ENCODE measurements at regions not wholly inside any gene's neighbourhood (a gene's known extent, or its start where the extent isn't known, plus 50 kb on each side); places are given as distances from the start of the nearest gene placed in this dataset.
A peak's percentile ranks its signal among the peaks of the same experiment; 100 is the strongest.
"Not testable (repeated sequence)": the region's sequence is repeated elsewhere in the genome, so short reads cannot be mapped to it uniquely, and the experiment has no call there.

DNA sequence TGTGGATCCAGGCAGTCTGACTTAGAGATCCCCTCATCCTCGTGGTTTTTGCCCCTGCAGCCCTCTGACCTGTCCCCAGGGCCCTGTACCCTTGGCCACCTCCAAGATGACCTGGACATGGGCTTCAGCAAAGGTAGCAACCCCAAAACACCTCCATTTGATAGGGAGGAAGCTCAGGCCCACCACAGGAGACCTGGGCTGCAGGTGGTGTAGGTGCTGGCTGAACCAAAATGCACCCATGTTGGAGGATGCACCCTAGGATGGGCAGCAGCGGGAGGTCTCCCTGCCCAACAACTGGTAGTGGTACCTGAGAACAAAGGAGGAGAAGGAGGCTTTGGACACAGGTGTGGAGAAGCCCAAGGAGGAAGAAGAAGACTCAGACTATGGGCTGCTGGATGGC is 188.7 kb downstream of the ZNF716 start:
- DNase-seq (ENCODE audit: low spot score): peak; percentile 40
- Histone ChIP-seq H3K4me1 (no peaks in the 10 kb centered on the region), H3K9me3 (no peaks in the 10 kb centered on the region), H3K27me3 (no peaks in the 10 kb centered on the region), H3K27ac (no peak overlapping the region), H3K4me3 (no peak overlapping the region), H3K36me3 (no peaks in the 10 kb centered on the region)
- TF ChIP-seq, protein P1, sequence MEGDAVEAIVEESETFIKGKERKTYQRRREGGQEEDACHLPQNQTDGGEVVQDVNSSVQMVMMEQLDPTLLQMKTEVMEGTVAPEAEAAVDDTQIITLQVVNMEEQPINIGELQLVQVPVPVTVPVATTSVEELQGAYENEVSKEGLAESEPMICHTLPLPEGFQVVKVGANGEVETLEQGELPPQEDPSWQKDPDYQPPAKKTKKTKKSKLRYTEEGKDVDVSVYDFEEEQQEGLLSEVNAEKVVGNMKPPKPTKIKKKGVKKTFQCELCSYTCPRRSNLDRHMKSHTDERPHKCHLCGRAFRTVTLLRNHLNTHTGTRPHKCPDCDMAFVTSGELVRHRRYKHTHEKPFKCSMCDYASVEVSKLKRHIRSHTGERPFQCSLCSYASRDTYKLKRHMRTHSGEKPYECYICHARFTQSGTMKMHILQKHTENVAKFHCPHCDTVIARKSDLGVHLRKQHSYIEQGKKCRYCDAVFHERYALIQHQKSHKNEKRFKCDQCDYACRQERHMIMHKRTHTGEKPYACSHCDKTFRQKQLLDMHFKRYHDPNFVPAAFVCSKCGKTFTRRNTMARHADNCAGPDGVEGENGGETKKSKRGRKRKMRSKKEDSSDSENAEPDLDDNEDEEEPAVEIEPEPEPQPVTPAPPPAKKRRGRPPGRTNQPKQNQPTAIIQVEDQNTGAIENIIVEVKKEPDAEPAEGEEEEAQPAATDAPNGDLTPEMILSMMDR (IDR thresholded peaks at IDR 0.05): no peak

DNA sequence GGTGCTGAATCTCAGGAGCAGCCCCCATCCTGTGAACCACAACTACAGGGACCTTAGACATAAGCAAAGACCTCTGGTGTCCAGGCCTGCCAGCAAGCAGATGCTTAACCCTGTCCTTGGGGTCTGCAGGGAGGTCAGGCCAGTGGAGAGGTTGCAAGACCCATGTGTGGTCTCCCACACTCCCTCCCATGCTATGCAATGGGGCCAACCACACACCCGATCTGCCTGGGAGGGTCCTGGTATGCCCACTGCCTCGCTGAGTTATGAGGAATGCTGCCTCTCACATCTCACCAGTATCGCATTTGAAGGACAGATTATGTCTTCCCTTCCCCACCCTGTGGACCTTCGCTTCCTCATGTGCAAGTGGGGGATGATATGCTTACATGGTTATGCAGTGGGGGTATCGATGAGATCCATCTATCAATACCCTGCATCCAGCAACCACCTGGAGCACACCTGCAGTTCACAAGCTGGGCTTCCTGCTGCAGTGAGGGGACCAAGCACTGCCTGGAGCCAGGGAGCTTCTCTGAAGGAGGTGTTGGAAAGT is 191.6 kb downstream of the ZNF716 start:
- Histone ChIP-seq H3K4me3 (no peak overlapping the region), H3K36me3 (no peaks in the 10 kb centered on the region), H3K27me3 (no peaks in the 10 kb centered on the region), H3K27ac (no peak overlapping the region), H3K9me3 (no peaks in the 10 kb centered on the region), H3K4me1 (no peaks in the 10 kb centered on the region)
- DNase-seq (ENCODE audit: low spot score): no peak
- TF ChIP-seq, protein P1 (IDR thresholded peaks at IDR 0.05): no peak

DNA sequence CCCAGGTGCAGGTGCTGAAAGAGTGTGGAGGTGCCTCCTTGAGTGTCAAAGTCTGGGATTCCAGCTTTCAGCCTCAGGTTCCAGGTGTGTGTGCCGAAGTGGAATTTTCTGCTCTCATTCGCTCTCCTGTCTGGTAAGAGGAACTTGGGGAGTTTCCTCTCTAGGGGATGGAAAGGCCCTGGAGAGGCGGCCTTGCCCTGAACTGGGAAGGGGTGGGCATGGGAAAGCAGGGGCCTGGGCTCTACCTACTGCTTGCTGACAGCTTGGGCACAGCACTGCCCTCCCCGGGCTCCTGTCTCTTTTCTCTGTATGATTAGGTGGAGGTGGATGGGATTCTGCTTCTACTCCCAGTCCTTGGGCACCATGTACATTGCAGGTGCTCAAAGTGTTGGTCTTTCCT is 192.8 kb downstream of the ZNF716 start:
- TF ChIP-seq, protein P1 (IDR thresholded peaks at IDR 0.05): no peak
- H3K4me1 ChIP-seq: no peaks in the 10 kb centered on the region
- H3K27ac ChIP-seq: no peak overlapping the region
- H3K36me3 ChIP-seq: no peaks in the 10 kb centered on the region
- H3K9me3 ChIP-seq: no peaks in the 10 kb centered on the region
- H3K27me3 ChIP-seq: no peaks in the 10 kb centered on the region
- H3K4me3 ChIP-seq: no peak overlapping the region
- no peak for DNase-seq (ENCODE audit: low spot score)

DNA sequence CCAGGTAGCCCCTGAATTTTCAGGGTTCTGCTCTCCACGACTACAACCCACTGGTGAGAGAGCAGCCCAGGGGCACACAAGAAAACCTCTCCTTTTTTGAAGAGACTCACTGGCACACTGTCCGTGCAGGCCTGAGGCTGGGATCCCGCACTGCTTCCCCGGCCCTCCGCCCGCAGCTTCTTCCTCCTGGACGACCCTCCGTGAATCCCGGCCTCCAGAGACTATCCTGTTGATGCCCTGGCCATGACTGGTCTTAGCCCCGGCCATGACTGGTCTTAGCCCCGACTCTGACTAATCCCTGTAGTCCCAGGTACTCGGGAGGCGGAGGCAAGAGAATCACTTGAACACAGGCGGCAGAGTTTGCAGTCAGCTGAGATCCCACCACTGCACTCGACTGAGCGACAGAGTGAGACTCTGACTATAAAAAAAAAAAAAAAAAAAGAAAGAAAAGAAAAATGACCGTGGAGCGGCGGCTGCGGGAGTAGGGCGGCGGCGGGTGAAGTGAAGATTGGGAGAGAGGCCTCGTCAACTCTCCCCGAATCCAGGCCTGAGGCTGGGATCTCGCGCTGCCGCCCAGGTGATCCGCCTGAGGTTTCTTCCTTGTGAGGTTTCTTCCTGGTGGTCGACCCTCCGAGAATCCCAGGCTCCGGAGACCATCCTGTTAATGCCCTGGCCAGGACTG is 196.4 kb downstream of the ZNF716 start:
- Histone ChIP-seq H3K4me1 (no peaks in the 10 kb centered on the region), H3K9me3 (no peaks in the 10 kb centered on the region), H3K27ac (no peak overlapping the region), H3K36me3 (no peaks in the 10 kb centered on the region), H3K27me3 (no peaks in the 10 kb centered on the region), H3K4me3 (no peak overlapping the region)
- TF ChIP-seq, protein P1 (IDR thresholded peaks at IDR 0.05): no peak
- DNase-seq (ENCODE audit: low spot score): no peak

DNA sequence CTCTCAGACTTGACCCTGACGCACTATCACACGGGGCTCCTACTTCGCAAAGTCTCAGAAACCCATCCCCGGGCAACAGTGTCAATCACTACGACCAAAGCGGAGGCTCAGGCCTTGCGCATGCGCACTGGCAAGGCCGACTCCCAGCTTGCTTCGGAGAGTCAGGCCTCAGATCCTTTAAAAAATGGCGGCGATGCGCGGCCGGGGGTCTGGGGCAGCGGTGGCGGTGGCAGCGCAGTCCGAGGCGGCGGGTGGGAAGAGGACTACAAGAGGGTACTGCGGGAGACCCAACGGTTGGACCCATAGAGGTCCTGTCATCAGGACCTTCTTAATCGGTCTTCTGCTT is 196.9 kb downstream of the ZNF716 start:
- H3K36me3 ChIP-seq: no peaks in the 10 kb centered on the region
- no peak overlapping the region for H3K4me3 ChIP-seq
- TF ChIP-seq, protein P1 (IDR thresholded peaks at IDR 0.05): no peak
- no peaks in the 10 kb centered on the region for H3K9me3 ChIP-seq
- H3K27me3 ChIP-seq: no peaks in the 10 kb centered on the region
- no peak for DNase-seq (ENCODE audit: low spot score)
- H3K27ac ChIP-seq: no peak overlapping the region
- H3K4me1 ChIP-seq: no peaks in the 10 kb centered on the region

DNA sequence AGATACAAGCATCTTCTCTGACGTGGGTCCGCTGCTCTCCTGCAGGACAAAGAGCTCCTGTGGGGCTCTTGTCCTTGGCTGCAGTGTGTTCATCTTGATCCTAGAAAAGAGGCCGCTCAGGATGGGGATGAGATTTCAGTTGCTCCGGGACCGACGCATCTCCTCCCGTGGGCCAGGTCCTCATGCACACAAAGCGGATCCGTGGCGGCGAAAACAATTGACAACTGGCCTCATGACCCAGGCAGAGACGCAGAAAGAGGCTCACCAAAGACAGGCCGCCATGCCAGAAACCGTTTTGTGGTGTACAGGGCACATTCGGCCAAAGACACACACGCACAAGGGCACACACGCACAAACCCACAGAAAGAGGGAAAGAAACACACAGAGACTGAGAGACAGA is 200.4 kb downstream of the ZNF716 start:
- DNase-seq (ENCODE audit: low spot score); H3K4me3 ChIP-seq; H3K27ac ChIP-seq; H3K9me3 ChIP-seq; H3K36me3 ChIP-seq; H3K27me3 ChIP-seq; H3K4me1 ChIP-seq: not testable (repeated sequence)

Data from right atrium auricular region (tissue), 2 donors.